ENCODE measurements at regions not wholly inside any gene's neighbourhood (a gene's known extent, or its start where the extent isn't known, plus 50 kb on each side); places are given as distances from the start of the nearest gene placed in this dataset.

DNA sequence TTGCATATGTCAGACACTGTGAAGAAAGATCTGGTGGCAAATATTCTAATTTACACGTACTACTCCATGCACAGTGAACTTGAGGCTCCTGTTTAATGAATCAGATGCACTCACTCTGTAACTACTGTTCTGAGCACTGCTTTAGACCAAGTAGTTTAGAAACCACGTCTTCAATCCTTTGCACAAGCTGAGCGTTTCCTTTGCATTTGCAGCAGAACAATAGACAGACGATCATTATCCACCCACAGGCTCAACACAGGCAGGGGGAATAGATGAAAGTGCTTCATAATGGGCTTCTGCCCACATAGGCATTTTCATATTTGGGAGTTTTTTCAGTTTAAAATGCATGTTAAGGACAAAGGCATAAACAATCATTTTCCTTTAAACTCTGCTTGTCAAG lies 423.3 kb upstream of the ADAMTS16 start:
- no peak for TF ChIP-seq POLR2A (IDR thresholded peaks at IDR 0.05)
- TF ChIP-seq, protein P1, sequence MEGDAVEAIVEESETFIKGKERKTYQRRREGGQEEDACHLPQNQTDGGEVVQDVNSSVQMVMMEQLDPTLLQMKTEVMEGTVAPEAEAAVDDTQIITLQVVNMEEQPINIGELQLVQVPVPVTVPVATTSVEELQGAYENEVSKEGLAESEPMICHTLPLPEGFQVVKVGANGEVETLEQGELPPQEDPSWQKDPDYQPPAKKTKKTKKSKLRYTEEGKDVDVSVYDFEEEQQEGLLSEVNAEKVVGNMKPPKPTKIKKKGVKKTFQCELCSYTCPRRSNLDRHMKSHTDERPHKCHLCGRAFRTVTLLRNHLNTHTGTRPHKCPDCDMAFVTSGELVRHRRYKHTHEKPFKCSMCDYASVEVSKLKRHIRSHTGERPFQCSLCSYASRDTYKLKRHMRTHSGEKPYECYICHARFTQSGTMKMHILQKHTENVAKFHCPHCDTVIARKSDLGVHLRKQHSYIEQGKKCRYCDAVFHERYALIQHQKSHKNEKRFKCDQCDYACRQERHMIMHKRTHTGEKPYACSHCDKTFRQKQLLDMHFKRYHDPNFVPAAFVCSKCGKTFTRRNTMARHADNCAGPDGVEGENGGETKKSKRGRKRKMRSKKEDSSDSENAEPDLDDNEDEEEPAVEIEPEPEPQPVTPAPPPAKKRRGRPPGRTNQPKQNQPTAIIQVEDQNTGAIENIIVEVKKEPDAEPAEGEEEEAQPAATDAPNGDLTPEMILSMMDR (IDR thresholded peaks at IDR 0.05) = no peak
- no peak for DNase-seq
- WGBS, 2 donors = 33 to 43% methylated on average over 3 to 4 of the region's 4 CpGs
- H3K27me3 ChIP-seq = no peaks in the 10 kb centered on the region
- H3K27ac ChIP-seq = no peak overlapping the region
- intact Hi-C loops (cut with DNase I) = no loop called here
- no peak overlapping the region for H3K4me3 ChIP-seq
- no peaks in the 10 kb centered on the region for H3K4me1 ChIP-seq
- no peaks in the 10 kb centered on the region for H3K9me3 ChIP-seq
- H3K36me3 ChIP-seq = no peaks in the 10 kb centered on the region

DNA sequence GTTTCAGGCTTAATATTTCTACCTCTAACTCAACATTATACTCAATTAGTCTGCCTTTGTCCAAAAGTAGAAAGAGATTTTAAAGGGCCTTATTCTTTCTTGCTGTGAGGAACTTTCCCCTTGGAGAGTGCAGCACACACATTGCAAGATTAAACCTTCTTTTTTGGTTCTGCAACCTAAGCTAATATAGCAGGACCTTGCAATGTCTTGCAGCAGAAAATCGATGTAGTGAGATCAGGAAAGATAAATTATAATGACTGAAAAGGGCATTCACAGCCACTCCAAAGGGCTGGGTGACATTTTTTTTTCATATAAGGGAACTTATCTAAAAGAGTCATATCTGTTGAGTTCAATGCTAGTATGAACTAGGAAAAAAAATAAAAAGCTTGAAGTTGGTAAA lies 422.7 kb upstream of the ADAMTS16 start:
- no peak for DNase-seq
- H3K36me3 ChIP-seq = no peaks in the 10 kb centered on the region
- no peak overlapping the region for H3K27ac ChIP-seq
- H3K4me3 ChIP-seq = no peak overlapping the region
- no peaks in the 10 kb centered on the region for H3K9me3 ChIP-seq
- no peaks in the 10 kb centered on the region for H3K27me3 ChIP-seq
- peaks cover 0 to under 1% (median 0%) of the 10 kb centered on the region in 3 donors for H3K4me1 ChIP-seq
- intact Hi-C loops (cut with DNase I) = no loop called here
- 48 to 55% methylated on average over 1 of the region's 1 CpG for WGBS, 2 donors
- TF ChIP-seq, protein P1 (IDR thresholded peaks at IDR 0.05) = no peak
- TF ChIP-seq POLR2A (IDR thresholded peaks at IDR 0.05) = no peak

DNA sequence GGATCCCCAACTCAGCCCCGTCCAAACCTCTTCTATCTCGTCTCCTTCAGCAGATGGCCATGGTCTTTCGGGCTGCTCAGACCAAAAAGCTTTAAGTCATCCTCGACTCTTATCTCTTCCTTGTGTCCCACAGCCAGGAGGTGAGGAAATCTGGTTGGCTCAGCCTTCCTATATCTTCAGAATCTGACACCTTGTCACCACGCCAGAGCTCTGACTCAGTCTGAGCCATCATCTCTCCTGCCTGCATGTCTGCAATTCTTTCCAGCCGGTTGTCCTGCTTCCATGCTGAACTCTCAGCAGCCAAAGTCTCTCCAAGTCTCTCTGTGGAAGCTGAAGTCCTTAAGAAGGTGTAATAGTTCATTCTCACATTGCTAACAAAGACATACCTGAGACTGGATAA lies 419.3 kb upstream of the ADAMTS16 start:
- TF ChIP-seq POLR2A (IDR thresholded peaks at IDR 0.05) = no peak
- TF ChIP-seq, protein P1 (IDR thresholded peaks at IDR 0.05) = no peak
- WGBS, 2 donors = 40 to 55% methylated on average over 6 of the region's 6 CpGs
- DNase-seq = no peak
- Histone ChIP-seq H3K4me3 (no peak overlapping the region), H3K27ac (no peak overlapping the region), H3K36me3 (no peaks in the 10 kb centered on the region), H3K9me3 (no peaks in the 10 kb centered on the region), H3K27me3 (no peaks in the 10 kb centered on the region), H3K4me1 (peaks cover 0 to 7% (median 0%) of the 10 kb centered on the region in 3 donors)
- intact Hi-C loops (cut with DNase I) = no loop called here

DNA sequence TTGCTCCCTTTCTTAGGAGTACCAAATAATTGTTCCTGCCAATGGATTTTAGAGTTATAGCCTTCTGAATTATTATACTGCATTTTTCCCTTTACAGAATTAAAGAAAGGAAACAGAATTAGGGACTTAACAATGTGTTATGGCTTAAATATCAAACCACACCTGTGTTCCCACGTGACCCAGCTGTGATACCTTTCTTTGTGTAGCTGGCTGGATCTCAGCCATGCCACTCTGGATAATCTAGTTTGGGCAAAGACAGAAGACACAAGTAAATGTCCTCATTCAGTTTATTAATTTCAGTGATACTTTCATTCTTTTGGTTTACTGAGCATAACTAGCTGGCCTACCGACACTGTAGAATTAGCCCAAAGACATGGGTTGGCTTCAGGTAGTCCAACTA lies 417.2 kb upstream of the ADAMTS16 start:
- no peaks in the 10 kb centered on the region for H3K9me3 ChIP-seq

DNA sequence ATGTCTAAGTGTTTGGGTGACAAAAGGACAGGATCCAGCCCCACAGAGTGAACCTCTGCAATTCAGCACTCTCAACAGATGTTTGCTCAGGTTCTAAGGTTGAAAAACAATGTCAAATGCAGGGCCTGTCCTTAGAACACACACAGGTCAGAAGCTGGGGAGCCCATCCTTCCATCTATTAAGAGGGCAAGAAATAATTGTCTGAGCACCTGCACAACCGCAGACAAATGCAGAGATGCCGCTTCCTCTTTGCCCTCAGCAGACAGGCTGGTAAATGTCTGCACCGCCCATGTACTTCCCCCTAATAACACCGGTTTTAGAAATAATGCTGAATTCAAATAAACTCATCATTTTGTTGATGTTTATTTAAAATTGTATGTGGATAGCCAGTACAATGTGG lies 414.5 kb upstream of the ADAMTS16 start:
- intact Hi-C loops (cut with DNase I) = no loop called here
- peaks cover 0 to 7% (median 0%) of the 10 kb centered on the region in 3 donors for H3K4me1 ChIP-seq
- H3K4me3 ChIP-seq = no peak overlapping the region
- DNase-seq = no peak
- H3K9me3 ChIP-seq = no peaks in the 10 kb centered on the region
- no peak for TF ChIP-seq POLR2A (IDR thresholded peaks at IDR 0.05)
- TF ChIP-seq, protein P1 (IDR thresholded peaks at IDR 0.05) = no peak
- 73 to 89% methylated on average over 3 to 4 of the region's 4 CpGs for WGBS, 2 donors
- H3K27ac ChIP-seq = no peak overlapping the region
- no peaks in the 10 kb centered on the region for H3K36me3 ChIP-seq
- no peaks in the 10 kb centered on the region for H3K27me3 ChIP-seq

More for the DNA sequence above, 417.2 kb upstream of the ADAMTS16 start:
- TF ChIP-seq, protein P1 (IDR thresholded peaks at IDR 0.05) = no peak
- no peak for TF ChIP-seq POLR2A (IDR thresholded peaks at IDR 0.05)
- Histone ChIP-seq H3K36me3 (no peaks in the 10 kb centered on the region), H3K4me1 (peaks cover 0 to 7% (median 0%) of the 10 kb centered on the region in 3 donors), H3K27me3 (no peaks in the 10 kb centered on the region), H3K4me3 (no peak overlapping the region), H3K27ac (no peak overlapping the region)
- WGBS, 2 donors = 19 to 45% methylated on average over 2 of the region's 2 CpGs
- no peak for DNase-seq
- intact Hi-C loops (cut with DNase I) = no loop called here

Measured in esophagus squamous epithelium (tissue), 5 donors.